HUES6 (cell line): ENCODE measurements at regions not wholly inside any gene's neighbourhood (a gene's known extent, or its start where the extent isn't known, plus 50 kb on each side); places are given as distances from the start of the nearest gene placed in this dataset.

Source experiments
- H3K27ac ChIP-seq: 2 replicates; pipeline ENCODE4 v1.7.0; 2013; ENCODE audit warnings: low read depth, mild to moderate bottlenecking, low read length, inconsistent platforms
- H3K27me3 ChIP-seq: 2 replicates; pipeline ENCODE4 v1.6.1; 2013; ENCODE audit warnings: low read length; ENCODE audit not compliant: control insufficient read depth, insufficient read depth
- H3K36me3 ChIP-seq: 2 replicates; pipeline ENCODE4 v1.6.1; 2013; ENCODE audit warnings: low read length; ENCODE audit not compliant: control insufficient read depth, insufficient read depth
- H3K4me1 ChIP-seq: 2 replicates; pipeline ENCODE4 v1.6.1; 2013; ENCODE audit warnings: low read length; ENCODE audit not compliant: control insufficient read depth, insufficient read depth
- H3K4me3 ChIP-seq: 2 replicates; pipeline ENCODE4 v1.5.1; 2013; ENCODE audit warnings: low read depth, low read length
- H3K9ac ChIP-seq: one replicate; pipeline ENCODE4 v1.6.1; 2013; ENCODE audit warnings: mild to moderate bottlenecking, low read length
- H3K9me3 ChIP-seq: 2 replicates; pipeline ENCODE4 v1.6.1; 2013; ENCODE audit warnings: low read depth, low read length; ENCODE audit not compliant: control insufficient read depth, insufficient read depth

DNA sequence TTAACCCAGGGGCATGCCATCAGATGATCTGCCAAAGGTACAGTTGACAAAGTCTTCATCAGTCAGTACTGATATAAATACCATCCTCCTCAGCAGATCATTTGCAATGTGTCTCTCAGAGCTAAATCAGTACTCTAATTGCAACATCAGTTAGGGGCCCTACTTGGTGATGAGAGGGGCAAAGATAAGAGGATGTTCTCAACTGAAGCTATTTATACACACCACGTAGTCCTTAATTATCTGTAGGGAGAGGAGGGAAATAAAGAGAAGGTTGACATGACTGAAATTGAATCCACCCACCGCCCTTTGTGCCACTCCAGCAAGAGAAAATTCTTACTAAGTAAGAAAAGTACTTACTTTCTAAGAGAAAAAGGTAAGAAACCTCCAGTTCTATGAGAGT, 157.8 kb upstream of the NUDT4 start:
- Histone ChIP-seq H3K27me3 (no peaks in the 10 kb centered on the region), H3K4me1 (peaks cover 10% of the 10 kb centered on the region; the same call in 1 of the 2 replicates), H3K9ac (no peak overlapping the region), H3K9me3 (peaks cover 6% of the 10 kb centered on the region; the same call in 1 of the 2 replicates), H3K36me3 (no peaks in the 10 kb centered on the region), H3K27ac (no peak overlapping the region), H3K4me3 (no peak overlapping the region)

DNA sequence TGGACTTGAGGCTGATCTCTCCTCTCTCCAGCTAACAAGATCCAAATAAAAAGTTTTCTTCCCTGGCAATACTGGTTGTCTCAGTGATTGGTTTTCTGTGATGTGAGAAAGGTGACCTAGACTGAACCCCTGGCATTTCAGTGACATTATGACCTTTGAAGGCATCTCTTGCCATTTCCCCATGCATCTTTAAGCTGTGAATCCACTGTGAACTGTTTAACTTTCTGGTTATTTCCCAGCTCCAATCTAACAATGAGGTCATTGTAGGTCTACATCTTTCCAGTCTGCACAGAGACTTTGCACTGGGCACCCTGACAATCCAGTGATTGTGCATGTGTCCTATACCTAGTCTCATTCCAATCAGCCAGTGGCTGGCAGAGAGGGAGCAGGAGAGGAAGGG, 155.9 kb upstream of the NUDT4 start:
- Histone ChIP-seq H3K27ac (no peak overlapping the region), H3K9ac (no peak overlapping the region), H3K9me3 (no peaks in the 10 kb centered on the region; the same call in 1 of the 2 replicates), H3K4me3 (no peak overlapping the region), H3K27me3 (no peaks in the 10 kb centered on the region), H3K36me3 (no peaks in the 10 kb centered on the region), H3K4me1 (peaks cover 10% of the 10 kb centered on the region; the same call in 1 of the 2 replicates)

DNA sequence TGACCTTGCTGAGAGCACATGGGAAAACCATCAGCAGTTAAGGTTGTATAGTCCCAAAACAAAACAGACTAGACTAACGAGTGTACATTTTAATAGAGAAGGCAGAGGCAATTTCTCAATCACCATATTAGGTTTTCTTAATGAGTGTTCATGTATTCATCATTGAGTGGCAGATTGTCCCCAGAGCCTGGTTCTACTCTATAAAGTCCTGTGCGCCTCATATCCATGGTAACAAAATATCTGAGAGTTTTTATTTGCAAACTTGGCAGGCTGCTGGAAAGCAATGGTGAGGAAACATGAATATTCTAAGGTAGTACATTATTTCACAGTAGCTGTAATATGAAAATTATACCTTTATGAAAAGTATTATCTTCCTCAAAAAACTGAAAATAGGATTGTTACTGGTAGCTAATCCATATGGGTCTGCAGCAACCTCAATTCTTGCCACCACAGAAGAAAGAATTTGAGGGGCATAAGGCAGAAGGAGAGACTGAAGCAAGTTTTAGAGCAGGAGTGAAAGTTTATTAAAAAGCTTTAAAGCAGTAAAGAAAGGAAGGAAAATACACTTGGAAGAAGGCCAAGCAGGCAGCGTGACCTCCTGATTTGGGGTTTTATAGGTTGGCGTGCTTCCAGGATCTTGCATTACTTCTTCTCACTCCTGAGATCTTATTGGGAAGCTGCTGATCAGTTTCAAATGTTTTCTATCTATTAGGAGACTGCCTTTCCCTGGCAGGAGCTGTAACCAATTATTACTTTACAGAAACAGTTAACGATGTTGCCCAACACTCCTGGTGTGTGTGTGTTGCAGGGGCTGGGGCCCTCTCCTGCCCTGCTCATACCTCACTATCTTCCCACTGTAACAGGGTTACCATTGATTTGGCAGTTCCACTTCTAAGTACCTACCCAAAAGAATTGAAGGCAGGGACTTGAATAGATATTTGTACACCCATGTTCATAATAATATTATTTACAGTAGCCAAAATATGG, 154.0 kb upstream of the NUDT4 start:
- Histone ChIP-seq H3K27ac (no peak overlapping the region), H3K9ac (no peak overlapping the region), H3K27me3 (no peaks in the 10 kb centered on the region), H3K4me3 (no peak overlapping the region), H3K36me3 (no peaks in the 10 kb centered on the region), H3K4me1 (peaks cover 10% of the 10 kb centered on the region; the same call in 1 of the 2 replicates), H3K9me3 (no peaks in the 10 kb centered on the region; the same call in 1 of the 2 replicates)

DNA sequence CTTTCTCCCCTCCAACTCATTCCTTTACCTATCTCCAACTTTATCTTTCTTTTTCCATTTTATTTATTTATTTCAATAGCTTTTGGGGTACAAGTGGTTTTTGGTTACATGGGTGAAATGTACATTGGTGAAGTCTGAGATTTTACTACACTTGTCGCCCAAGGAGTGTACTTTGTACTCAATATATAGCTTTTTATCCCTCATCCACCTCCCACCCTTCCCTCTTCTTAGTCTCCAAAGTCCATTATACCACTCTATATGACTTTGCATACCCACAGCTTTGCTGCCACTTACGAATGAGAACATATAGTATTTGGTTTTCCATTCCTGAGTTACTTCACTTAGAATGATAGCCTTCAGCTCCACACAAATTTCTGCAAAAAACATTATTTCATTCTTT, 152.6 kb upstream of the NUDT4 start:
- peaks cover 7% of the 10 kb centered on the region; the same call in 1 of the 2 replicates for H3K4me1 ChIP-seq
- H3K9ac ChIP-seq = no peak overlapping the region
- no peak overlapping the region for H3K27ac ChIP-seq
- H3K27me3 ChIP-seq = no peaks in the 10 kb centered on the region
- no peaks in the 10 kb centered on the region; the same call in 1 of the 2 replicates for H3K9me3 ChIP-seq
- H3K36me3 ChIP-seq = no peaks in the 10 kb centered on the region
- H3K4me3 ChIP-seq = no peak overlapping the region

DNA sequence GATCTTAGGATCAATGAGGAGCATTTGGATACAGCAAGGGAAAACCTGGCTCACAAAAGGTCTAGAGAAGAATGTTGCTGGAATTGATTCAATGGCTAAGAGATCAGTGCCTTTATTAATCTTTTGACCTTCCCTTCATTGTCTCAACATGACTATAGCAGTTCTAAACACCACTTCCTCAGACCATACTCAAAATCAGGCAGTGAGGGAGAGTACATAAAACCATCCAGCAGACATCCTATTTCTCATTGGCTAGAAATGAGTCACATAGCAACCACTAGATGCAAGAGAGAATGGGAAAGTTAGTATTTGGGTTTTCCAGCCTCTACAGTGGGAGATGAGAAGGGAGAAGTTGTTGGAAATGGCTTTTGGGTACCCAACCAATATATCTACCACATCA, 151.4 kb upstream of the NUDT4 start:
- H3K4me1 ChIP-seq = no peaks in the 10 kb centered on the region
- no peak overlapping the region for H3K4me3 ChIP-seq
- no peaks in the 10 kb centered on the region for H3K36me3 ChIP-seq
- H3K9ac ChIP-seq = no peak overlapping the region
- H3K27me3 ChIP-seq = no peaks in the 10 kb centered on the region
- H3K9me3 ChIP-seq = no peaks in the 10 kb centered on the region; the same call in 1 of the 2 replicates
- H3K27ac ChIP-seq = no peak overlapping the region

DNA sequence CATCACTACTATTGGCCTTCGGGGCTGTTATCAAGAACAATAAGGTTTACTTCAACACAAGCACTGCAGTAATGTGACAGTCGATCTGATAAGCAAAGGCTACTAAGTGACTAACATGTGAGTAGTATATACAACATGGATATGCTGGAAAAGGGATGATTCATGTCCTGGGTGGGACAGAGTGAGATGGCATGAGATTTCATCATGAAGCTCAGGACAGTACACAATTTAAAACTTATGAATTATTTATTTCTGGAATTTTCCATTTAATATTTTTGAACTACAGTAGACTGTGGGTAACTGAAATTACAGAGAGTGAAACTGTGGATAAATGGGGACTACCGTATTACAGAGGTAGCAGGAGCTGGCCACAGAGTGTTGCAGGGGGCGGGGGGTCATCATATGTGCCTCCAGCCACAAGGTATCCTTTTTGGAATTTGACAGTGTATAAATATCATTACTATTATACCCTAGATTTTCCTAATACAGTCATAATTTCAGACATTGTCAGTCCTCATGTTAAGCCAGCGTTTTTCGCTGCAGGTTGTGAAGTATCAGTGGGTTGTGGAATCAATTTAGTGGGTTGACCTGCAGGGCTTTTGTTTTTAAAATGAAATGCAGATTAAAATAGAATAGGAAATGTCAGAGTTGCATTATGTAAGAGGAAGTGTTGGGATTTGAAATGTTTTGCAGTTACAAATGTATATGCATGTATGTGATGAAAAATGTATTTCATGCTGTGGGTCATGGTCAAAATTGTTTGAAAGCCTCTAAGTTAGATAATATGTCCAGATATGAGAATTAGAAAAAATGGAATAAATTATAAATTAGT, 148.0 kb upstream of the NUDT4 start:
- no peak overlapping the region for H3K27ac ChIP-seq
- no peaks in the 10 kb centered on the region for H3K27me3 ChIP-seq
- H3K36me3 ChIP-seq = no peaks in the 10 kb centered on the region
- no peak overlapping the region for H3K9ac ChIP-seq
- no peaks in the 10 kb centered on the region for H3K9me3 ChIP-seq
- no peaks in the 10 kb centered on the region for H3K4me1 ChIP-seq
- no peak overlapping the region for H3K4me3 ChIP-seq

DNA sequence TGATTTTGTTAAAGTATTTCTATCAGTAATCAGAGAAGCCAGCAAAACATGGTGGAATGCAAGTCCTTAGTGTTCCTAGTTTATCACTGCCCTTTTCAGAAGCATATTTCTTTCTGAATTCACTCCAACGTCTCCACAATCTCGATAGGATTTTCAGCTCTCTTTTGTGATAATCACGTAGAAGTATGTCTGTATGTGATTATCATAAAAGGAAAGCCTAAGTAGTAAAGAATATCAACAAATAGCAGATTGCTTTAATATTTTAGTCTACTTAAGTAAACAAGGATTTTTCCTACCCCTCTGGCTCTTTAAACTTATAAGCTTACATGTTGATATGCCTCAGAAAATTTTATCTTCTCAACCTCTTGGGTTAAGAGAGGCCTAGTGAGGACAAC, 147.4 kb upstream of the NUDT4 start:
- Histone ChIP-seq H3K27ac (no peak overlapping the region), H3K36me3 (no peaks in the 10 kb centered on the region), H3K4me1 (no peaks in the 10 kb centered on the region), H3K4me3 (no peak overlapping the region), H3K9me3 (peaks cover under 1% of the 10 kb centered on the region; the same call in 1 of the 2 replicates), H3K9ac (no peak overlapping the region), H3K27me3 (no peaks in the 10 kb centered on the region)

DNA sequence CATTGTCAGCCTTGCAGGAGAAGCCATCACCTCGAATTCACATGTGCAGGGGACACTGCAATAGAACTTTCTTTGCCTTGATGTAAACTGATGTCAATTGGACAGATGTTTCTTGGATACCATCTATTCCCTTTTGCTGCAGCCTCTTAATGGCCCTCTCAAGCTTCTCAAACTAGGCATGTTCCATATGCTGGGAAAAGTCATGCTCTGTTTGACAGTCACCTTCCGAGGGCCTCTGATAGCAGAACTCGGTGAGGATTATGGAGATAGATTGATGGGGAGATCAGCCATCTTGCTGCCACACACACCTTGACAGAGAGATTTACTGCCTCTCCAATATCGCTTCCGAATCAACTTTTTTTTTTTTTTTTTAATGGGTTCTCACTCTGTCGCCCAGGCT, 145.8 kb upstream of the NUDT4 start:
- Histone ChIP-seq H3K36me3 (no peaks in the 10 kb centered on the region), H3K9ac (no peak overlapping the region), H3K27me3 (no peaks in the 10 kb centered on the region), H3K27ac (no peak overlapping the region), H3K9me3 (peaks cover 8% of the 10 kb centered on the region), H3K4me1 (no peaks in the 10 kb centered on the region), H3K4me3 (no peak overlapping the region)

DNA sequence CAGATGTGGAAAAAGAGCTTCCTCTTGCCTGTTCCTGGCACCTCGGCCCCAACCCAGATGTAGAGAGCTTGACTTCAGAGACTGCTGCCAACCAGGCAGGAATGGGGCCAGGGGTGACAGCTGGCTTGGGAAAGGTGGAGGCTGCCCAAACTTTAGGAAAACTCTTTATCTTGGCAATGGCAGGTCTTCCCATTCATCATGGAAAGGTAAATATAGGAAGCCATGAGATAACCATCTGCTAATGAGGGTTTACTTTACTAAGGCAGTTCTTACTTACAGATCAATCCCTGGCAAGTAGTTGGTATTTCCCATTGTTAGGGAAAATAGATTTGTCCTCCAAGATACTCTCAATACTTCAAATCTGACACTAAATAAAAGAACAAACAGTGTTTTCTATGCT, 143.1 kb upstream of the NUDT4 start:
- Histone ChIP-seq H3K36me3 (no peaks in the 10 kb centered on the region), H3K9ac (no peak overlapping the region), H3K27ac (no peak overlapping the region), H3K4me1 (no peaks in the 10 kb centered on the region), H3K27me3 (no peaks in the 10 kb centered on the region), H3K4me3 (no peak overlapping the region), H3K9me3 (peaks cover 22% of the 10 kb centered on the region)

DNA sequence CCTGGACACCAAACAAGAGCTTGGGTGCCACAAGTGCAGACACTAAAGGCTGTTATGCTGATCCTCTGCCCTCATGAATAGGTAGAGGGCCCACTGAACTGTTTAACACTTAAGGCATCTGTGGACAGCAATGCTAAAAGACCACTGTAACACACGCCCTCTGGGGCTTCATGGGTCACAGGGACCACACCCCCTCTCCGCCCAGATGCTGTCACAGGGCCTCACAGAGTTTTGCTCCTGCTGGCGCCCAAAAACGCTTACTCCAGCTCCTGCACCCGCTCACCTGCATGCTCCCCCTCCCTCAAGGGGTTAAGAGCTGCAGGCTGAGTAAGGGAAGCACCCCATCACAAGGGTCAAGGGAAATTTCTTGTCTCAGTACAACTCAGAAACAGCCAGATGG, 141.8 kb upstream of the NUDT4 start:
- H3K4me3 ChIP-seq = no peak overlapping the region
- H3K36me3 ChIP-seq = no peaks in the 10 kb centered on the region
- H3K27ac ChIP-seq = no peak overlapping the region
- H3K27me3 ChIP-seq = no peaks in the 10 kb centered on the region
- no peak overlapping the region for H3K9ac ChIP-seq
- peaks cover 29% of the 10 kb centered on the region for H3K9me3 ChIP-seq
- no peaks in the 10 kb centered on the region for H3K4me1 ChIP-seq
